PC-9 (cell line): ENCODE measurements at regions not wholly inside any gene's neighbourhood (a gene's known extent, or its start where the extent isn't known, plus 50 kb on each side); places are given as distances from the start of the nearest gene placed in this dataset.
"Not testable (repeated sequence)": the region's sequence is repeated elsewhere in the genome, so short reads cannot be mapped to it uniquely, and the experiment has no call there.

Experiments used
- BruUV-seq: library from RNA; stranded (reverse); fragments of 400-500 nt; replicated peaks from 2 replicates; lab custom pipeline; 2021; lab: Mats Ljungman, UMichigan
- CTCF ChIA-PET: fragments of 300-600 bp; sonication (Branson Sonifier 250); formaldehyde crosslinking; loops from one replicate; lab custom pipeline; 2022; ENCODE audit warnings: antibody characterized with exemption; lab: Charles Lee
- POLR2A ChIA-PET: fragments of 300-600 bp; sonication (Branson Sonifier 250); formaldehyde crosslinking; loops from one replicate; lab custom pipeline; 2022; ENCODE audit warnings: antibody characterized with exemption; ENCODE audit not compliant: unreplicated experiment; lab: Charles Lee
- DNase-seq, 2 experiments: peaks; one replicate each; pipeline versions ENCODE4 v3.0.0 to v3.0.0-alpha.2; 2015 to 2022; ENCODE audit warnings: mixed read lengths in 1 of 2
- H2AFZ ChIP-seq: fragments of 200-600 bp; sonication (generic); 2 replicates; pipeline ENCODE4 v1.8.1; 2017; ENCODE audit warnings: antibody characterized with exemption
- H3F3A ChIP-seq: fragments of 200-600 bp; sonication (generic); 2 replicates; pipeline ENCODE4 v1.8.1; 2017; ENCODE audit warnings: antibody characterized with exemption, mild to moderate bottlenecking, low read depth; ENCODE audit not compliant: insufficient read depth
- H3K27ac ChIP-seq: fragments of 200-600 bp; sonication (generic); 2 replicates; pipeline ENCODE4 v1.6.1; 2016; ENCODE audit warnings: mixed run types
- H3K27me3 ChIP-seq: fragments of 200-600 bp; sonication (generic); 2 replicates; pipeline ENCODE4 v1.6.1; 2016; ENCODE audit warnings: low read depth, mixed run types; ENCODE audit not compliant: insufficient read depth
- H3K36me3 ChIP-seq: fragments of 200-600 bp; sonication (generic); 2 replicates; pipeline ENCODE4 v1.6.1; 2016; ENCODE audit warnings: low read depth, mixed run types
- H3K4me1 ChIP-seq: fragments of 200-600 bp; sonication (generic); replicated peaks from 2 replicates; pipeline ENCODE4 v1.6.1; 2016; ENCODE audit warnings: mixed run types; ENCODE audit not compliant: insufficient read depth
- H3K4me2 ChIP-seq: fragments of 200-600 bp; sonication (generic); 2 replicates; pipeline ENCODE4 v1.6.1; 2017; ENCODE audit warnings: mixed run types
- H3K4me3 ChIP-seq: fragments of 200-600 bp; sonication (generic); 2 replicates; pipeline ENCODE4 v1.6.1; 2016; ENCODE audit warnings: mixed run types
- H3K79me2 ChIP-seq: fragments of 200-600 bp; sonication (generic); 2 replicates; pipeline ENCODE4 v1.6.1; 2017; ENCODE audit warnings: low read depth, mixed run types
- H3K9me2 ChIP-seq: fragments of 200-600 bp; sonication (generic); 2 replicates; pipeline ENCODE4 v1.8.1; 2017; ENCODE audit warnings: mild to moderate bottlenecking; ENCODE audit not compliant: insufficient read depth
- H3K9me3 ChIP-seq: fragments of 200-600 bp; sonication (generic); 2 replicates; pipeline ENCODE4 v1.8.1; 2016; ENCODE audit warnings: low read depth; ENCODE audit not compliant: insufficient read depth
- H4K20me1 ChIP-seq: fragments of 200-600 bp; sonication (generic); 2 replicates; pipeline ENCODE4 v1.8.1; 2017; ENCODE audit not compliant: insufficient read depth
- intact Hi-C: fragments of 100-400 bp; cut with micrococcal nuclease; formaldehyde crosslinking; loops from one replicate; pipeline ENCODE4 v1.10.0; 2022; ENCODE audit not compliant: unreplicated experiment

DNA sequence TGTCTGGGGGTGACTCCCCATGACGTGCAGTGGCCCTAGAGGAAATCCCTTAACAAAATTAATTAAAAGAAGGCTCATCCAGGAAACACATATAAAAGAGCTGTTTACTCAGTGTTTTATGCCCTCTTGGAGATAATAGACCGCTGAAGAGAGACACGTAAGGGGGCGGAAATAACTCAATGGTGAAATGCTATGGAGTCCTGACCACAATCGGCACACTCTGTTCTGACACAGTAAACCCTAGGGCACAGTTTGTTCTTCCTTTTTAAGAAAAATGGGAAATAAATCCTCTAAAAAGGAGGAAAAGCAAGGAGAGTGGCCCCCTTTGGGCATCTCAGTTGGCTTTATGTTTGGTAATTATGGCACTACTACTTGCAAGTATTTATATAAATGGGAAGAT lies 237.3 kb downstream of the POTEH start:
- H3K4me1 ChIP-seq, H3K27ac ChIP-seq, H3F3A ChIP-seq, H3K9me2 ChIP-seq, BruUV-seq, H3K9me3 ChIP-seq, H3K4me2 ChIP-seq, H4K20me1 ChIP-seq, CTCF ChIA-PET, intact Hi-C loops, H3K27me3 ChIP-seq, H3K79me2 ChIP-seq, DNase-seq, H2AFZ ChIP-seq, H3K4me3 ChIP-seq, H3K36me3 ChIP-seq, POLR2A ChIA-PET: not testable (repeated sequence)
